RKO (cell line): ENCODE measurements at regions not wholly inside any gene's neighbourhood (a gene's known extent, or its start where the extent isn't known, plus 50 kb on each side); places are given as distances from the start of the nearest gene placed in this dataset.
"Not testable (repeated sequence)": the region's sequence is repeated elsewhere in the genome, so short reads cannot be mapped to it uniquely, and the experiment has no call there.

ENCODE experiments used
- DNase-seq: peaks from one replicate; pipeline ENCODE4 v3.0.0-alpha.2; 2016; ENCODE audit warnings: low spot score

DNA sequence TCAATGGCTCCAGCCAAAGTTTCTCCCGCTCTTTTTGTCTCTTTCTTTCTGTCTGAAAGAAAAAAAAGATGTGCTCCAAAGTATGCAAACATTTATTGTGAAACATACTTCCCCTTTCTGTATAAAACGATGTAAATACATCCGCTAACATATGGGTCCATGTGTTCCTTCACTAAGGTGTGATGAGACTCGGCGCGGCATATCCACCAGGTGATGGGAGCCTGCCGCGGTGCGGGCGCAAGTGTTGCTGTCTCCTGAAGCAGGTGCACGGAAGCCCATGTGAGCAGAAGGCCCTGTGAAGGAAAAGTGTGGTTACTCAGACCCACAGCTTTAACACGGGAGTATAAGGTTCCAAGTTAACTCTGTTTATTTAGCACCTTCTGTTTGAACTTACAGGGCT lies 466.6 kb upstream of the C1orf87 start:
- no peak for DNase-seq

DNA sequence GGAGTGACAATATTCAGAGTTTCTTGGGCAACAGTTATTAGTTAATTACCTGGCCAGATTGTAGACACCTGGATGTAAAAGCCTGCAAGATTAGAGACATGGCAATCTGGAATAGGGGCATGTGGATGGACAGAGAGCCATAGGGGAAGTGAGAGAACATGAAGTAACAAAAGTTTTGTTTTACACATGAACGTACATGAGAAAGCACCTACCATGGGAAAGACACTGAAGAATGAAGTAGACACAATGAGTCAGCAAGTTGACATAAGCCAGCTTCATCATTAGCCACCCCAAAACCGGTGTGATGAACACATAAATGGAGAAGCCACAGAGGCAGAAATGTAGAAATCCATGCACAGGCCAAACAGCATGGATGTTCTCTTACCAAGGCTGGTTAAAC lies 462.1 kb upstream of the C1orf87 start:
- no peak for DNase-seq

DNA sequence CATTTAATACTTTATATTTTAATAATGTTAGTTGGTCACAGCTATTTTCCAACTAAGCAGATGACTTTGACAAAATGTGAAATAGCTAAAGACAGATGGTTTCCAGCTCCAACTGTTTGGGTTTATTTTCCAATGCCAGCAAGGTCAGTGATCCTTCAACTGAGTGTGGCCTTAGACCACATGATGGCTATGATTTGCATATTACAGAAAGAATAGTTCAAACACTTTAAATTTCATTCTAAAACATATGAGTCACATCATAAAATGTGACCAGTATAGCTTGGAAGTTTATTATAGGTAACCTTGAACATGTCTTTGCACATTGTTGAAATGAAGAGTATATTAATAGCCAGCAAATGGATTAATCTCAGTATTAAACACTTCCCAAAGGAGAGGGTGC lies 454.0 kb upstream of the C1orf87 start:
- no peak for DNase-seq

DNA sequence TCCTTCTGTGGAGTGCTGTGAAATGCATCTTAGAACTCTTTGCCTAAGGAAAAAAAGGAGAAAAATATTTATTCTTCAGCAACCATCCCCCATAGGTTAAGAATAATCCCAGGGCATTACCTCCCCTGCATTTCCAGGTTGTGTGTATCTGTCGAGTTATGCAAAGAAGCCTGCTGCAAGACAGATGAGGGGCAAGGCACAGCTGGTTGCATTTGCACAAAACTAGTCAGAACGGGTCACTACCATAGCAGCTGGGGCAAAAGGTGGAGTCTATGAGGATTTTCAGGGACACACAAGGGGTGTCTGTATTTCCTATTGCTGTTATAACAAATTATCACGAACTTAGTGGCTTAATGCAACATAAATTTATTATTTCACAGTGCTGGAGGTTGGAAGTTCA lies 443.4 kb upstream of the C1orf87 start:
- DNase-seq = no peak

DNA sequence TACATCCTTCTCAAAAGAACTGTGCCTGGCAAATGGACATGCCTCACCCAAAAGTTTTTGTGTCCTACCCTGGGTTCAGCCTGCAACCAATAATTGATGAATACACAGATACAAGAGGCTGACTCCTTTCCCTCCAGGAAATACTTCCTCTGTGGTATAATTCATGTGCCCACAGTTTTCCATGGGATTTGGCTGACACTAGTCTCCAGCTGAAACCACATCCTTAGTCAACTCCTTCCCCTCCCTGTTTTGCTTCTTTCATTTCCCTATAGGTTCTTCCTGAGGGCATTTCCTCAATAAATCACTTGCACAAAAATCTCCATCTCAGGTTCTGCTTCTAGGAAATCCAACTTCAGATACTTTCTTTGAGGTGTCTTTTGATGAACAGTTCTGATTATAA lies 436.6 kb upstream of the C1orf87 start:
- DNase-seq = no peak

DNA sequence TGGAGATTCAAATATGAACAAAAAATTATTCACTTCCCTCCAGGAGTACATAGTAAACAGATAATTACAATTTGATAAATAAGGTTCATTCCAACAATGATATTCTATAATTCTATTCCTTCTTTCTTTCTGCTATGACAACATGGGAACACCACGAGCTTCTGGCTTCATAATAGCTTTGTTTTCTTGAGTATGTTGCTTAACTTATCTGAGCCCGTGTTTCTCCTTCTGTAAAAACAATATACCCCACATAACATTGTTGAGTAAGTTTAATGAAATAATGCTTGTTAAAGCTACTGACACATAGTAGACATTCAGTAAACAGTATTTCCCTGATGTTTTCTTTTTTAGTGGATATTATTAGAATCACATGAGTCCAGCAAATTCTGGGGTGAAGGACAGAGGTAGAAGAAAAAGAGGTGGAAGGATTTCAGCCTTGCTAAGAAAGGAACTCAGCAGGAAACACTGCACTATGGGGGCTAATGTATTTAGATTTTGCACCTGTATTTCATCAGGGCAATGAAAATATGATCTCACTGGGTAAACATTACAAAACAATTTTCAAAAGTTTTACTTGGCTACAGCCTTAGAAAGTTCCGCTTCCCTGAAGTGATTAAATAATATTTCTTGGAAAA lies 430.8 kb upstream of the C1orf87 start:
- DNase-seq = no peak

DNA sequence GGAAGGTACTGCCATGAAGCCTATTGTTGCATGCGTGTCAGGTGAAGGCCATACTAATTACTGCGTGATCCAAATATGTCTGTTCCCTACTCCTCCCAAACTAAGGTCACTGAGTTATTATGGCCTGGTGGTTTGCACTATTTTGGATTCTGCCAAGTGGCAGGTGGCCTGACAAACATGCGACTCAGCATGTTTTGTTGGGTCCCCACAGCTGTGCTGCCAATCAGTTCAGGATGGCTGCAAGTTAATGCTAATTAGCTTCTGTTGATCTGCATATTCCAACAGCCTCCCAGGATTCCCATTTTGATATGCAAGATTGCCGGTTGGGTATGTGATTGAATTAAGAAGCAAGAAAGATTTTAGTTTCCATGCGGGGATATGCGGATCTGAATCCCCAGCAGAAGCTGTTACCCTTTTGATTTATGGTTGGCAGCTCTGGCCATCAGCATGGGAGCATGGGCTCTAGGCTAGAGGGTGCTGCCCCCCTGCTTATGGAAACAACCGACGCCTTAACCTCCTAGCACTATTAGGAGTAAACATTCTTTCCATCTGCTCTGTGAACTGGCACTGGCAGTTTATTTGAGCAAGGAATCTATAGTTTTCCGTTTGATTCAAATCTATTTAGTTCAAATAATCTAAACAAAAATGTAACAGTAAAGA lies 429.8 kb upstream of the C1orf87 start:
- no peak for DNase-seq

DNA sequence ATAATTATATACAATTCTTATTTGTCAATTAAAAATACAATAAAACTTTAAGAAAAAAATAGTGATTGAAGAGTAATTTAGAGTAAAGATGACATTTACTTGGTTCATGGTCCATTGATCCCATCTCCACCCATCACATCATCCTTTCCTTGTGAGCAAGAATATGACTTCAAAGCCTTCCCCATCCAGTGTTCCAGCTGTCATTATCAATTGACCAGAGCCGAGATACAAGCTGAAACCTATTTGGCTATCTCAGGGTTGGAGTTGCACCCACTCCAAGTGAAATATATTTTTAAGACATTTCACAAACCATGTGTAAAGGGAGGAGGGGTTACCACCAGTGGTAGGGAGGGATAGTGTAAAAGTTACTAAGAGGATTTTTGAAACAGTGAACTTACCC lies 428.9 kb upstream of the C1orf87 start:
- no peak for DNase-seq

DNA sequence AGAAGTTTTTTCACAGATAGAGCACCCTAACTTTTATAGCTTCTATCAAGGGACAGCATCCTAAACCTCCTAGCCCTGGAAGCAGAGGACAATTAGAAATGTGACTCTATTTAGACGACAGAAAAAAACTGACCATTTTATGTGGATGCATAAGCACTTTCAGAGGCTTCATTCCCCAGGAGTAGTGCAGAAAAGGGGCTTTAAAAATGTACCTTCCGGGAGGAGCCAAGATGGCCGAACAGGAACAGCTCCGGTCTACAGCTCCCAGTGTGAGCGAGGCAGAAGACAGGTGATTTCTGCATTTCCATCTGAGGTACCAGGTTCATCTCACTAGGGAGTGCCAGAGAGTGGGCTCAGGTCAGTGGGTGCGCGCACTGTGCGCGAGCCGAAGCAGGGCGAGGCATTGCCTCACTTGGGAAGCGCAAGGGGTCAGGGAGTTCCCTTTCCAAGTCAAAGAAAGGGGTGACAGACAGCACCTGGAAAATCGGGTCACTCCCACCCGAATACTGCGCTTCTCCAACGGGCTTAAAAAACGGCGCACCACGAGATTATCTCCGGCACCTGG lies 416.4 kb upstream of the C1orf87 start:
- DNase-seq = not testable (repeated sequence)

DNA sequence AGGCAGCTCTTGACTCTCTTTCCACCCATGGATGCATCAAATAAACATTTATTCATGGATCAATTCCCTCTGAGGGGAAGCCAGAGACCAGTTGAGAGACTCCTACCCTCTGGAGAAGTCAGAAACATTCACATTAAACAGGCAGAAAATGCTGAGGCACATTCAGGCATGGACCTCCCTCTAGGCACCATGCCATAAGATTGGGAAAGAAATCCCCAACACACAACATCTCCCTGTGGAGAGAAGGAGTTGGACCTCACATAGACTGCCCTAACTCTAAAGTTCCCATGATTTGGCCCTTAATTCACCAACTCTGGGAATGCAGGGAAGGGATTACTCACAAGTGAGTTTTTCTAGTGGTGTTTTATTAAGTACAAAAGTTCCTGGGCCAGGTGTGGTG lies 415.3 kb upstream of the C1orf87 start:
- no peak for DNase-seq

DNA sequence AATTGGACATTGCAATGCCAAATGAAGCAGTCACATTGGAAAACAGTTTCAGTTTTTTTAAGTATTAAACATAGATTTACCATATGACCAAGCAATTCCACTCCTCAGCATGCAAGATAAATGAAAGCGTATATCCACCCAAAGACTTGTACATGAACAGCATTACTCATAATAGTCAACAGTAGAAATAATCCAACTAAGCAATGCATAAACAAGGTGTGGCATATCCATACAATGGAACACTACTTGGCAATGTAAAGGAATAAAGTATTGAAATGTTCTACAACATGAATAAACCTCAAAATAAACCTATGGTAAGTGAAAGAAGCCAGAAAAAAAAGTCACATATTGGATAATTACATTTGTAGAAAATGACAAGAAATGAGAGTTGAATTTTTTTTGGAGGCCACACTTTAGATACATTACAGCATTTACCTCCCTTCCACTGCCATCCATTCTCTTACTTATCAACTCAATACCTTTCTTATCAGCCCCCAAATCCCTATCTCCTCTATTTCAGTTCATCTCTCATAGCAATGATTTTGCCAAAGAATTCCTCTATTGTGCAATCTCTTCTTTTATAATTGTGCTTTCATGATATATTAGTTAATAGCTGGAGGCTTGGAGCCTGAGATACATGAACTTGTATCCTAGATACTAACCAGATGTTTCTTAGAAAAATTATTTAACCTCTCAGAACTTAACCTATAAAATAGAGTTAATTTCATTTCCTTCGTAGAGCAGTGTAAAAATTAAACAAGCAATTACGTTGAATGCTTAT lies 414.2 kb upstream of the C1orf87 start:
- DNase-seq = no peak

DNA sequence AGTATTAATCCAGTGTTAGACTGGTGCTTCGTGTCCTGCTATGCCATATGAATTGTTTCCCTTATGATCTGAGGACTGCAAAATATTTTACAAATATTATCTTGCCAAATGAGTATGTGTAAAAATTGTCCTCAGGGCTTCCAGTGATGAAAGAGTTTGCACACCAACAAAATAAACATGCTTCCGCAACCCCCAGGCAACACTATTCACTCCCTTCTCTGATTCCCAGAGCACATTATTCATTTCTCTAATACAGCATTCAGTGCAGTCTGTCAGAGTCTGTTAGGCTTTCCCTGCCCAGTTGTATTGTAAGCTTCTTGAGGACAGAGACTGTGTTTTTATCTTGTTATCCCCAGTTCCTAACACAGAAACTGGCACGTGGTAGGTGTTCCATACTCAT lies 409.9 kb upstream of the C1orf87 start:
- DNase-seq = no peak

DNA sequence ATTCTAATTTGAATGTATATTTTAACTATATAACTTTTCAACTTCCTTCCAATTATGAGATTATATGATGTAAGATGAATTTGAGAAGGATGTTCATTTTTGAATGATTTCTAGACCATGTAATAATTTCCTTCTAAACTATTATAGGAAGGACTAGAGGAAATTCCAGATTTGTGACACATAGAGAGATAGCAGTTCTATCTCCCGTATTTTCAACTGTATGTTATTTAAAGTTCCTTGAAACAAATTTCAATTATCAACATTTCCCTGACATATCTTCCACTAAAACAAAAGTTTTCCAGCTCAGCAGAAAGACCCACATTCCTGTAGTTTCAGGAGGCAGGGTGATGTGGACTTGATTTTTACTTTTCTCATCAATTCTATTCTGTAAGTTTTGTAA lies 396.7 kb upstream of the C1orf87 start:
- no peak for DNase-seq

DNA sequence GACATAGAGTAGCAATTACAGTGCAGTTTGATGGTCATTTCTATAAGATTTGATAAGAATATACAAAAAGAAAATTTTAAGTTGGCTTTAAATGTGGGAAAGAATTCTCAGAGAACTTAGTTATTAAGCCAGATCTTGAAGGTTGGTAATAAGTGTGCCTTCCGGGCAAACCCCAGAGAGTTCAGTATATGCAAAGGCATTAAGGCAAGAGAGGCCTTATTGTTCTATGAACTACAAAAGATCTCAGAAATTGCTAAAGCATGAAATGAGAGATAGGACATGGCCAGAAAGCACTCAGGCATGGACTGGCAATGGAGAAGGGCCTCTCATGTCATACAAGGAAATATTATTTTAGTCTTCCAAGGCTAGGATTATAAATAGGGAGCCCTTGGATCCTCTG lies 390.2 kb upstream of the C1orf87 start:
- DNase-seq = no peak

DNA sequence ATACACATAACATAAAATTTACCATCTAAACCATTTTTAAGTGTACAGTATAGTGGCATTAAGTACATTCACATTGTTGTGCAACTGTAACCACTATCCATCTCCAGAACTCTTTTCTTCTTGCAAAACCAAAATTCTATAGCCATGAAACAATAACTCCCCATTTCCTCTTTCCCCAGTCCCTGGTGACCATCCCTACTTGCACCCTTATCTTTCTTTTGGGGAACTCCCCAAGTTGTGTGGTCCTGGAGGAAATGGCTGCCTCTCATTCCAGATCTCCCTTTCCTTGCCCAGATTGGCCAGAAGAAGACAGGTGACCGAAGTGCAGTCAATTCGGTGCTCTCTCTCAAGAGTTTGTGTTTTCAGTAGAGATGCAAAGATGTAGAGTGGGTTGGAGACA lies 389.6 kb upstream of the C1orf87 start:
- no peak for DNase-seq

DNA sequence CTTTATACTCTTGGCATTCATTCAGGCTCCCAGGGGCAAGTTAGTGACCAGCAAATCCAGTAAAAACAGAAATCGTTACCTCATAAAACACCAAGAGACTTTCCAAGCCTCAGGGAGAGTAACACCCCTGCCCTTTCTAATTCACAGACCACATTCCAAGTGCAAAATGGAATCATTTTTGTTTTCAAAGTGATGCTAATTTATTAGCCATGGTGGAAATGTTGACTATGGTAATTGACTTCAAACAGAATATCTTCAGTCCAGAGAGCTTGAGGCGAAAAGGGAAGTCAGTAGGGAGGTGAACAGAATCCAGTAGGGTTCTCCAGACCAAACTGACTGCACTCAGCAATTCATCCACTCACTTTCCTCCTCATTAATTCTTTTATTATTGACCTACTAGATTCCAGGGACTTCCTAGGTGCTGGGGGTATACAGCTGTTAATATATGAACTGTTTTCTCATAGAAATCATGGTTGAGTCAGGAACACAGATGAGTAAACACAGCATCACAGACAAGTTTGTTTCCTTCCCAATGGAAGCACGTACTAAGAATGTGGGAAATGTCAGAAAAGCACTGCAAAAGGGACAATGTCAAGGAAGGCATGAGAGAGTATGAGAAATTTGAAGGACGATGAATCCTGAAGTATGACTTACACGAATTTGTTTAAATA lies 388.5 kb upstream of the C1orf87 start:
- peak; percentile 2 for DNase-seq

DNA sequence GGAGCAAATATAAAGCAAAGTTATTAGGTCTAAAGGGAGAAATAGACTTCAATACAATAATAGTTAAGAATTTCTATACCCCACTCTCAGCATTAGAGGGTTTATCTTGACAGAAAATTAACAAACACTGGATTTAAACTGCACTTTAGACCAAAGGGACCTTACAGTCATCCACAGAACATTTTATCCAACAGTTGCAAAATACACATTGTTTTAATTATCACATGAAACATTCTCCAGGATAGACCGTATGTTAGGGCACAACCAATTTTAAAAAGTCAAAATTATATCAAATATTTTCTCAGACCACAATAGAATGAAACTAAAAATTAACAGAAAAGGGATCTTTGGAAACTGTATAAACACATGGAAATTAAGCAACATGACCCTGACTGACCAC lies 384.5 kb upstream of the C1orf87 start:
- DNase-seq = no peak

DNA sequence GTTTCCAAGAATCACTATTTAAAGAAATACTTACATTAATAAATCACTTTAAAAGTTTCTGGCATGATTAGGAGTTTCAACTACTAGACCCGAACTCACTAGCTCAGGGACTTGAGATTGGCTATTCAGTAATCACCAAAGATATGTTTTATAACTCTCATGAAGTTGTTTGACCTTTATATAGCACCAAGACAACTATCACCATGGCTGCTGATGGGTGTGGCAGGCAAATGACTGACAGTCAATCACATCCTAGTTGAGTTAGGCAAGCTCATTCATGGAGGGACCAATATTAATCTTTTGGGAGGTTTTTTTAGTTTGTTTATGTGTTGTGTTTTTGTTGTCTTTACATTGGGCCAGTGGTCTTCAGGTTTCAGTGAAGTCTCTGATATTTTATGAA lies 376.3 kb upstream of the C1orf87 start:
- DNase-seq = no peak

DNA sequence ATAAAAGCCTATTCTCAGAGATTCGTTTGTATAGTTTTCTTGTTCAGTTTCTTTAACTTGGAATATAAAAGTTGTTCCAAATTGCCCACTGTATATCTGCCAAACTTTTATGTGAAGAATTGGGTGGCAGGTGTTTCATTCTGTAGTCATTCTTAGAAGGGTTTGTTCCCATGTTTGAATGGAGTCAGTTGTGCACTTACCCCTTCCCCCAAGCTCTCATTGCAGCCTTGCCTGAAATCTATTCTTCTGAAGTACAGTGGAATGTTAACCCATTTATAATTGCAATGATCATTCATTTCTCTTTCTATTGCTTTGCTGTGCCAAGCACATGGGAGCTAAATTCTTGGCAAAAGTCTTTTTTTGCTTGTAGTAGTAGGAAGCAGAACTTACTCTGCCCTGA lies 375.3 kb upstream of the C1orf87 start:
- no peak for DNase-seq

DNA sequence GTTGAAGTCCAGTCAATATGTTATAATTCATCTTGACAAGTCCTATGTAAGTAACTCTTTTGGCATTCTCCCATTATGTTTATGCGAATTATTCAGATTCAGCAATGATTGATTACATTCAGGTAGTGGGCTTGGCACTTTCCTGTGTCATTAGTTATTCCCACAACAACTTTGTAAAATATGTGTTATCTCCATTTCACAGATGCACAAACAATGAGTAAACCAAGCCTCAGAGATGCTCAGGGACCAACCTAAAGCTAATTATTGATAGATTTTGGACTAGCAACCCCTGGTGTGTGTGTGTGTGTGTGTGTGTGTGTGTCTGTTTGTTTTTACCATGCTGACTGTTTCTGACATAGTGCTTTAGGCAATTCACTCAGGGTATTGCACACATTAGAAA lies 371.1 kb upstream of the C1orf87 start:
- DNase-seq = no peak

DNA sequence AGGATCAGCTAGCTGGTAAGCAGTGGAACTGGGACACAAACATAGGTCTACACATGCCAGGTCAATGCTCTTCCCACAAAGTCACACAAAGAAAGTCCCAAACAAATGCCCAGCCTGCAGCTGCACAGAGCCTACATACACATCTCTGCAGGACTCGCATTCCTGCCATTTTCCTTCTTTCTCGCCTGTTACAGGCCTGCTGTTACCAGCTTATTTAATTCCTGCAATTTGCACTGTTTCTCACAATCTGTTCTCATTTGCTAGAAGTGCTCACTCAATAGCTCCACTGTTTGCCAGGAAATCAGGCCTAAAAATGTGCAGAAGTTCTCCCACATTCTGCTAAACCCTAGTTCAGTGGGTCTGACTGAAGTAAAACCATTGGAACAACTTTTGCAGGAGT lies 362.6 kb upstream of the C1orf87 start:
- no peak for DNase-seq

DNA sequence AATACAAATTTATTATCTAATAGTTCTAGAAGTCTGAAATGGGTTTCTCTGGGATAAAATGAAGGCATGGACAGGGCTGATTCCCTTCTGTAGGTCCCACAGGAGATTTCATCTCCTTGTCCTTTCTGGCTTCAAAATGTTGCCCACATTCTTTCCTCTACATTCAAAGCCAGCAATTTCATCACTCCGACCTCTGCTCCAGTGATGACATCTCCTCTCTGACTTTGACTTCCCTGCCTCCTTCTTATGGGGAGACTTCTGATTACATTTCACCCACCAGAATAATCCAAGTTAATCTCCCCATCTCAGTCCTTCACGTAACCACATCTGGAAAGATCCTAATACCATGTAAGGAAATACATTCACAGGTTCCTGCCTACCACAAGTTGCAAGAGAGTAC lies 358.0 kb upstream of the C1orf87 start:
- no peak for DNase-seq

DNA sequence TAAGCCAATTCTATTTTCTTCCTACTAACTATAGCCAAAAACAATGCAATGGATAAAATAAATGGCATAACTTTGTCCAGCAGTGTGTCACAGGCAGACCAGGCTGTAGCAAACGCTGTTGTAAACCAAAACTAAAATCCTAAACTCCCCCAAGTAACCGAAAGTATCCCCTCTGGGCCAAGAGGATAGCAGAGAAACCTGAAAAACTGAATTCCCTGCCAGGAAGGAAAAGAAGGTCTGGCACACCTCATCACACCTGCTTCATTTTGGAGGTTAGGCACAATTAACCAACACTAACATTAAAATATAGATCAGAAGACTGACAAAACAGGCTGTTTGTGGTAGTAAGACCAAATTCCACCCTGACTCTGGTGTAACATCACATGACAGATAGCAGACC lies 356.8 kb upstream of the C1orf87 start:
- DNase-seq = no peak
